Peyer's patch (tissue), 4 donors: ENCODE measurements at regions not wholly inside any gene's neighbourhood (a gene's known extent, or its start where the extent isn't known, plus 50 kb on each side); places are given as distances from the start of the nearest gene placed in this dataset.

Source experiments
- DNase-seq, 3 donors: peaks; one replicate each; pipeline ENCODE4 v3.0.0-alpha.2; 2017 to 2019
- H3K27ac ChIP-seq, 4 donors: fragments of 200-600 bp; sonication (generic); one replicate each; pipeline ENCODE4 v1.5.1; 2016 to 2019
- H3K27me3 ChIP-seq, 2 donors: fragments of 200-600 bp; sonication (generic); one replicate each; pipeline ENCODE4 v1.5.1; 2019
- H3K36me3 ChIP-seq, 3 donors: fragments of 200-600 bp; sonication (generic); one replicate each; pipeline ENCODE4 v1.5.1; 2016 to 2019
- H3K4me1 ChIP-seq, 4 donors: fragments of 200-600 bp; sonication (generic); one replicate each; pipeline ENCODE4 v1.5.1; 2016 to 2019
- H3K4me3 ChIP-seq, 4 donors: fragments of 200-600 bp; sonication (generic); 1 replicate in 3 of 4; 2 replicates in 1 of 4; pipeline ENCODE4 v1.5.1; 2016 to 2019; ENCODE audit warnings: mild to moderate bottlenecking in 1 of 4
- H3K9me3 ChIP-seq, 4 donors: fragments of 200-600 bp; sonication (generic); one replicate each; pipeline ENCODE4 v1.5.1; 2016 to 2019; ENCODE audit warnings: mild to moderate bottlenecking in 1 of 4
- POLR2A ChIP-seq, 2 donors: fragments of 450-650 bp; IDR thresholded peaks; one replicate each; pipeline ENCODE4 v1.5.1; 2017; ENCODE audit warnings: antibody characterized with exemption in 2 of 2, mild to moderate bottlenecking in 2 of 2, moderate library complexity in 2 of 2
- TF ChIP-seq, protein P1 (sequence below), 6 experiments: fragments of 450-650 bp in 4 of 6; fragments of 200-600 bp in 2 of 6; sonication (generic) in 1 of 6; IDR thresholded peaks; one replicate each; pipeline ENCODE4 v1.5.1; 2017 to 2019; ENCODE audit warnings: antibody characterized with exemption in 6 of 6, mild to moderate bottlenecking in 3 of 6, moderate library complexity in 1 of 6

DNA sequence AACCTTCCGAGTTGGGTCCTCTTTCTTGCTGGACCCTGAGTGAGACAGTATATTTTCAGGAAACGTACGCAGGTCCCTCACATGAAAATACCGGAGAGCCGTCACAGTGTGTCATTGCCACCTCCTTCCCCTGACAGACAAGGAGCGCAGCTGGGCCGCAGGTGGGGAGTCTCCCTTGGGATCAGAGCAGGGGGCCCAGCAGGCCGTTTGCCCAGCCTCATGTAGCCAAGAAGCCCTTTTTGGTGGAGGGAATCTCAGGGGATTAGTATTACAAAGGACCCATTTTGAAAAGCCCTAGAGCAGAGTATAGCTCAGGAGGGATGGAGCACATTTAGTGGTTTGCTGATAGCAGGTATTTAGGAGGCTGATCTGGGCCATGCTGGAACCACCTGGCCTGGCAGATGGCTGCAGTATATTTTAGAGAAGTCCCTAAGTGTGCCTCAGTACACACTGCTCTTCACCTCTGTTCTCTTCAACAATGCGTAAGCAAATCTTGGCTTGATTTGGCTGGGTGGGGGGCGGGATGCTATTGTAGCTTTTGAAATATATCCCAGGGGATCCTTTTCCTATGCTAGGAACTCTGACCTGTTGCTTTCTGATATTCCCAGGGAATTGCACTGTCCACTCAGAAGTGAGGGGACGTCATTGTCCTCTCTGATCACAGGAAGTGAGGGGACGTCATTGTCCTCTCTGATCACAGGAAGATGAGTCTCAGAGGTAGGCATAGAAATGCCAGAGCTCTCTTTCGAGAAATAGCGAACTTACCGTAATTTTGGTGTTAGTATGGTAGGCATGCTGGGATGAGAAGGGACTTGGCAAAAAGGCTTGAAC lies 171.9 kb downstream of the HRH4 start:
- H3K27me3 ChIP-seq, result no peaks in the 10 kb centered on the region
- H3K4me3 ChIP-seq, result no peak overlapping the region
- no peak for DNase-seq
- H3K9me3 ChIP-seq, result no peaks in the 10 kb centered on the region
- H3K27ac ChIP-seq, result no peak overlapping the region
- H3K36me3 ChIP-seq, result no peaks in the 10 kb centered on the region
- TF ChIP-seq, protein P1, sequence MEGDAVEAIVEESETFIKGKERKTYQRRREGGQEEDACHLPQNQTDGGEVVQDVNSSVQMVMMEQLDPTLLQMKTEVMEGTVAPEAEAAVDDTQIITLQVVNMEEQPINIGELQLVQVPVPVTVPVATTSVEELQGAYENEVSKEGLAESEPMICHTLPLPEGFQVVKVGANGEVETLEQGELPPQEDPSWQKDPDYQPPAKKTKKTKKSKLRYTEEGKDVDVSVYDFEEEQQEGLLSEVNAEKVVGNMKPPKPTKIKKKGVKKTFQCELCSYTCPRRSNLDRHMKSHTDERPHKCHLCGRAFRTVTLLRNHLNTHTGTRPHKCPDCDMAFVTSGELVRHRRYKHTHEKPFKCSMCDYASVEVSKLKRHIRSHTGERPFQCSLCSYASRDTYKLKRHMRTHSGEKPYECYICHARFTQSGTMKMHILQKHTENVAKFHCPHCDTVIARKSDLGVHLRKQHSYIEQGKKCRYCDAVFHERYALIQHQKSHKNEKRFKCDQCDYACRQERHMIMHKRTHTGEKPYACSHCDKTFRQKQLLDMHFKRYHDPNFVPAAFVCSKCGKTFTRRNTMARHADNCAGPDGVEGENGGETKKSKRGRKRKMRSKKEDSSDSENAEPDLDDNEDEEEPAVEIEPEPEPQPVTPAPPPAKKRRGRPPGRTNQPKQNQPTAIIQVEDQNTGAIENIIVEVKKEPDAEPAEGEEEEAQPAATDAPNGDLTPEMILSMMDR (IDR thresholded peaks at IDR 0.05), result no peak
- TF ChIP-seq POLR2A (IDR thresholded peaks at IDR 0.05), result no peak
- no peaks in the 10 kb centered on the region for H3K4me1 ChIP-seq

DNA sequence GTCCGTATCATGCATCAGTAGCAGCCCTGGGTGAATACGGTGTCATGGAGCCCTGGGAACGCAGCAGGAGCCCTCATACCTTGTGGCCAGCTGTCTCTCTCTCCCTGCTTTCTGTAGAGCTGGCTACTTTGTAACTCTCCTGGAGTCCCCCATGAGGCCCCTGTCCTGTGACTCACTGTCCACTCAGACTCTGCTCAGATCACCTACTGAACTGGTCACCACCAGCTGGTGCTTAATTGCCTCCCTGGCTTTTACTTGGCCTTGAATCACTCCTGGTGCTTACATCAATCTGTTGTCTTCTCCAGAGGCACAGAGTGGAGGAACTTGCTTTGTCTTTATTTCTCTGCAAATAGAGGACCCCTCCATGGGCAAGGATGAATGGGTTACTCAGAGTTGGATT lies 172.7 kb downstream of the HRH4 start:
- Histone ChIP-seq H3K27me3 (no peaks in the 10 kb centered on the region), H3K4me1 (no peaks in the 10 kb centered on the region), H3K9me3 (no peaks in the 10 kb centered on the region), H3K4me3 (no peak overlapping the region), H3K27ac (no peak overlapping the region), H3K36me3 (no peaks in the 10 kb centered on the region)
- no peak for DNase-seq
- TF ChIP-seq, protein P1 (IDR thresholded peaks at IDR 0.05), result no peak
- TF ChIP-seq POLR2A (IDR thresholded peaks at IDR 0.05), result no peak

DNA sequence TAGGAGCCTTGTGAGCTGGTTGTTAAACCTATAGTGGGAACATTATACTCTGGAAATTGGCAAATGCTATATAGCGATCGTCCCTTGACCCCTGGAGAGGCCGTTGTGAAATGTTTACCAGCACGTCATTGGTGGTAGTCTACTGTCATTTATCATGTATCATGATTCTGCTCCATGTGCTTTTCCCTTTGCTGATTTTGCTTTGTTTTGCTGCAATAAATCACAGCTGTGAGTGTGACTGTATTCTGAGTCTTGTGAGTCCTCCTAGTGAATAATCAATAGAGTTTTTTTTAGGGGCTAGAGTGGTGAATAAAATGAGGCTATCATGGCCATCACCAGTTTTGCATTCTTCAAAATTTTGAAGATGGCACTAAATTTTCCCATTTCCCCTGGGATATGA lies 189.1 kb downstream of the HRH4 start:
- no peaks in the 10 kb centered on the region for H3K27me3 ChIP-seq
- H3K9me3 ChIP-seq, result no peaks in the 10 kb centered on the region
- no peak overlapping the region for H3K4me3 ChIP-seq
- H3K4me1 ChIP-seq, result no peaks in the 10 kb centered on the region
- no peak for TF ChIP-seq POLR2A (IDR thresholded peaks at IDR 0.05)
- TF ChIP-seq, protein P1 (IDR thresholded peaks at IDR 0.05), result no peak
- H3K27ac ChIP-seq, result no peak overlapping the region
- no peaks in the 10 kb centered on the region for H3K36me3 ChIP-seq
- DNase-seq, result no peak

DNA sequence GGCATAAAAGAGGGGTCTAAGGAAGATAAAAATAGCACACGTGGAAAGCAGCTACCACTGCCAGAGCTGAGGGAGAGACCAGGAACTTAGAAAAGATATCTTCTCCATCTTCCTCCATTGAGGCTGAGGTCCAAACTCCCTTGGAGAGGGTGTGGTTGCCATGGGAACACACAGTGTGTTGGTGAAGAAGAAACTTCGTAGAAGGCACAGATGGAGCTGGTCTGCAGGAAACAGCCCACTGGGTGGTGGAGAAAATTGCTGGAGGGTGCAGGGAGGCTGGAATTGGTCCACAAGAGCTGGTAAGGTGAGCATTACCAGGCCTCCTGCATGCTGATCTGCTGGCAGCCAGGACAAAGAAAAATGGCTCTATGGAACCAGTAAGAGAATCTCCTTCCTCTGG lies 191.0 kb downstream of the HRH4 start:
- Histone ChIP-seq H3K4me3 (no peak overlapping the region), H3K27me3 (no peaks in the 10 kb centered on the region), H3K36me3 (no peaks in the 10 kb centered on the region), H3K9me3 (no peaks in the 10 kb centered on the region), H3K4me1 (no peaks in the 10 kb centered on the region), H3K27ac (no peak overlapping the region)
- TF ChIP-seq POLR2A (IDR thresholded peaks at IDR 0.05), result no peak
- TF ChIP-seq, protein P1 (IDR thresholded peaks at IDR 0.05), result no peak
- DNase-seq, result no peak

DNA sequence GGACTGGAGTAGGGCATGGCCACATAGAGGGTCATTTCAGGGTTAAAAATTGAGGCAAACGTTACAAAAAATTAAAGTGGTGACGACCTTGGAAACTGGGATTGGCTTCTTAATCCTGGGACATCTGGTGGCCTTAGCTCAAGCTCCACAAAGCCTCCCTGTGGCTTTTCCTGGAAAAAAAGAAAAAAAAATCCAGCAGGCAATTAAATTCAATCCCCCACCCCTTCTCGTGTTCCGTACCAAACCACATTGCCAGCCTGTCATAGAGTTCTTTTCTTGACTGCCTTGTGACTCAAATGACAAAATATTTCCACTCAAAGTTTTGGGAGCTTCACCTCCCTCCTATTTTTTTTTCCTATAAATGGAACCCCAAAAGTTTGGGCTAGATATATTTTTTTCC lies 195.6 kb downstream of the HRH4 start:
- DNase-seq, result no peak

More for the DNA sequence above, 195.6 kb downstream of the HRH4 start:
- no peaks in the 10 kb centered on the region for H3K36me3 ChIP-seq
- no peaks in the 10 kb centered on the region for H3K27me3 ChIP-seq
- H3K4me3 ChIP-seq, result no peak overlapping the region
- no peaks in the 10 kb centered on the region for H3K9me3 ChIP-seq
- H3K27ac ChIP-seq, result peak overlapping the region in 1 of 4 donors; percentile 17
- TF ChIP-seq POLR2A (IDR thresholded peaks at IDR 0.05), result no peak
- TF ChIP-seq, protein P1 (IDR thresholded peaks at IDR 0.05), result no peak
- peaks cover 0 to 6% (median 0%) of the 10 kb centered on the region in 4 donors for H3K4me1 ChIP-seq
